GM19452 (cell line): ENCODE measurements at regions not wholly inside any gene's neighbourhood (a gene's known extent, or its start where the extent isn't known, plus 50 kb on each side); places are given as distances from the start of the nearest gene placed in this dataset.
"Not testable (repeated sequence)": the region's sequence is repeated elsewhere in the genome, so short reads cannot be mapped to it uniquely, and the experiment has no call there.

Experiments used
- ATAC-seq: cut with Tn5 transposase; IDR thresholded peaks from one replicate; pipeline ENCODE4 v1.9.1; 2021; ENCODE audit not compliant: unreplicated experiment

DNA sequence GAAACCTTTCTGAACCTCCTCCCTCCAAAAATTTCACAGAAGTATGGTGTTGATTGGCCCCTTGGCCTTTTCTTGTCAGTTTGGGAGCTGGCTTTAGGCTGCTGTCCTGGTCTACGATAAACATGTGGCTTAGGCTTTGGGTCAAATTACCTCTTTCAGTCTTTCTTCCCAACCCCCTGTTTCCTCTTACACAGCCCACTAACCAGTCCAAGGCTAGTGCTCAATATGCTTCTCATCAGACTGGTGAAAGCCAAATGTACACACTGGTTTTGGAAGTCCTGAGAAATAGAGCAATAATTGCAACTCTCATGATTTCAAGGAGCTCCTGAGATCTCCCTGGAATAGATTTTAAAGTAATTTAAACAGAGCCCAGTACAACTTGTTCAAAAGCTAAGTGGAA is 933.7 kb upstream of the GJE1 start:
- ATAC-seq: no peak

DNA sequence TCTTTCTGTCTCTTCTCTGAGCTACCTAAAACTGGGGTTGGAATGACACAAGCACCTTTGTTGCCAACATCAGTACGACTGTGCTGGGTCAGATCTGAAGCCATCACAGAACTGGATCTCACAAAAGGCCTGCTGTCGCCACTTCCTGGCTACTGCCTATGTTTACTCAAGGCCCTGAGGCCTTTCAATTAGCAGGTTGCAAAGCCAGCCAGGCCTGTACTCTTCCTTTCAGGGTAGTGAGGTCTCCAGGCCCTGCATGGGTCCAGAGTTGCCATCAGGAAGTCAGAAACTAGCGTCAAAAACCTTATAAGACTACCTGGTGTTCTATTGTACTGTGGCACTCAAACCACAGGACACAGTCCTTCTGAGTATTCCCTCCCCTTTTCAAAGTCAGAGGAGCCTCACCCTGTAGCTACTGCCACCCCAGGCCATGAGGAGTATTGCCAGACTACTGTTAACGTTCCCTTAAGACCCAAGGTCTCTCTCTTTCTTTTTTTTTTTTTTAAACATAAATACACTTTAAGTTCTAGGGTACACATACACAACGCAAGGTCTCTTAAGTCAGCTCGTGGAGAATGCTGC is 937.4 kb upstream of the GJE1 start:
- ATAC-seq: no peak

- no peak for ATAC-seq
Measured at GRCh38 chr6:141183368-141183767, 949.4 kb upstream of the GJE1 start.

- not testable (repeated sequence) for ATAC-seq
Measured at GRCh38 chr6:141175458-141175857, 957.3 kb upstream of the GJE1 start.

- ATAC-seq: no peak
Measured at GRCh38 chr6:141174932-141175331, 957.8 kb upstream of the GJE1 start.

DNA sequence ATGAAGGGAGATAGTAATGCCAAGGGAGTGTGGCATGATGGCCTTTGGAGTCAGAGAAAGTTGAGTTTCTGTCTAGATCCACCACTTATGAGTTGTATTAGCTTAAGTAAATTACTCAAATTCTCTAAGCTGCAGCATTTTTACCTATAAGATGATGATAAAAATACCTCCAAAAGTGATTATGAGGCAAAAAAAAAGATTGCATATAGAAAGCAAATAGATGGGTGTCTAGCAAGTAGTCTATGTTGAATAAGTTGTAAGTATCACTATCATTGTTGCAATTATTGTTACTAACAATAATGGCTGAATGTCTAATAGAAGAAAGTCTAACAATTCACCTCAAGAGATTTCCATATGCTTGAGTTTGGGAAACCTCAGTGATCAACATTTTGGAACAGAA is 959.2 kb upstream of the GJE1 start:
- no peak for ATAC-seq

DNA sequence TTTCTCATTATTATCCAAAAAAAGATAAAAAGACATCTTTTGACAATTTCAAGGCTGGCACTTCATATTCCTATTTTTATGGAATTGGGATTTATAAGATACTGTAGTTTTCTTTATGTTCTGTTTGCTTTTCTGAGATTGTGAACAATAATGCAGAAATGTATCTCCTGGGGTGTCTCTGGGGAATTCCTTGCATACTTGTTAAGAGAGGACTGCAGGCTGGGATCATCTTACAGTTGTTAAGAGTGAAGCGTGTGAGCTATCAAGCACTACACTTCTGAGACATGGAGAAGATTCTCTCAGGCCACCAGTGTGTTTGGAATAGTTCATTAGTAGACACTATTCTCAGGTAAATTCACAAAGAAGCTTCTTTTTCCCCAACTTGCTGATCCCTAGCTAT is 963.3 kb upstream of the GJE1 start:
- no peak for ATAC-seq

DNA sequence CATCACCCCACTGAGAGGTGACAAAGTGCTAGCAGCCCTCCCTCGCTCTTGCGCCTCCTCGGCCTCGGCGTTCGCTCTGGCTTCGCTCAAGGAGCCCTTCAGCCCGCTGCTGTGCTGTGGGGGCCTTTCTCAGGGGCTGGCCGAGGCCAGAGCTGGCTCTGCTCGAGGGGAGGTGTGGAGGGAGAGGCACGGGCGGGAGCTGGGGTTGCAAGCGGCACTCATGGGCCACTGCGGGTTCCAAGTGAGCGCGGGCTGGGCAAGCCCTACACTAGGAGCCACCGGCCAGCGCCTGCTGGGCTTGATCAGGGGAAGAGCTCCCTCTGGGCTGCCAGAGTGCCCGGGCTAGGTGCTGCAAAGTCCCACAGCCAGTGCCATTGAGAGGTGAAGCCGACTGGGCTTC is 964.8 kb upstream of the GJE1 start:
- ATAC-seq: no peak

DNA sequence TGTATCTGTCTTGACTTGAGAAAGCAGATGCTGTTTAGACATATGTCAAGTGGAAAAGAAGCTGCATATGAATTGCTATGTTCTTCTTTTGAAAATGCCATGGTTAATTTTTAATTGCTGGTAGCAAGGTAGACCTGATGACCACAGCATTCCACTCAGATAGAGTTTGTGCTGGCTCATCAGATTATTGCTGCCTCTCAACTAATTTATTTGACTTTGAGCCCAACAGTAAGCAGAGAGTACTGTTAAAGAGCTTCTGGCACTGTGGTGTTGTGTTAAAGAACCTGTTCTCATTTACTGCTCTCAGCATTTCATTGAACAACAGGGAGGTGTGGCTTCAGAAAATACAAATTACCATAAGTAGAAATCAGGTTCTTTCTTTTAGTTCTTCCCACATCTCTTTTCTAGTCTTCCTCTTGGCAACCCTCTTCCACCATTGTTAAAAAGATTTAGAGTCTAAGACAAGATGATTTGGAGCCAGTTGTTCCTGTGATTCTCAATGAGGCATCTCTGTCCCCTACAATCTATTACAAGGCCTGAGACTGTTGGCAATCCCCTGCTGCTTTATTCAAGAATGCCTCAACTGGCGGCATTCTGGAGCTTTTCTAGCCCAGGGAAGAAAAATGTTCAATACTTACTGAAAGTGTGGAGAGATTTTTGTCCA is 967.6 kb upstream of the GJE1 start:
- no peak for ATAC-seq

DNA sequence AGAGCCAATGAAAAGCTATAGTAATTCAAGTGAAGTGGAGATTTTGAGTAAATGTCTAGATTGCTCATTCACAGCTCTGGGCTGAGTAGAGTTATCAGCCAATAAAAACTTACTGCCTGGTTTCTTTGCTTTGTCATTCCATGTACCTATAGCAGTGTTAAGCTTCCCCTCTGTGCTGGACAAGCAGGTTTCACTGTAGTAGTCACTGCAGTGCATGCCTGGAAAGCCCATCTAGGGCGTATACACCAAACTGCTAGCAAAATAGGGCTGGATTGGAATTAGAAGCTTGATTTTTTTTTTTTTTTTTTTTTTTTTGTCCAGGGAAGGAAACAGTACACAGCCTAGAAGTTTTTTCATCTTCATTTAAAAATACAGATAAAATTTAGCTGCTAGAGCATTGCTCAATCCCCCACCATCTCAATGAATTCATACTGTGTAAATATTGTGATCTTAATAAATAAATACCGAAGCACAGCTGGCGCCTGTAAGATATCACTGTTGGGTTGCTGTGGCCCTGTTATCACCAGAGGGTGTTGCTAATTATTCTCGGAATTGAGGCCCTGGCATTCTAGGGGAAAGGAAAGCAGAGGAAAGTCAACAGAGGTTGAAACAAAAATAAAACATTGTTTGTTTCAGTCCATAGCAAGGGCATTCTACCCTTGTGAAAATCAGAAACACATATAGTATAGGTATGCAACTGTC is 968.5 kb upstream of the GJE1 start:
- ATAC-seq: no peak

GRCh38 chr6:141163107-141163506 is 969.6 kb upstream of the GJE1 start:
- no peak for ATAC-seq

- no peak for ATAC-seq
Measured at GRCh38 chr6:141158740-141159139, 974.0 kb upstream of the GJE1 start.

GRCh38 chr6:141153563-141153962 is 979.2 kb upstream of the GJE1 start:
- no peak for ATAC-seq

GRCh38 chr6:141152951-141153350 is 979.8 kb upstream of the GJE1 start:
- no peak for ATAC-seq

DNA sequence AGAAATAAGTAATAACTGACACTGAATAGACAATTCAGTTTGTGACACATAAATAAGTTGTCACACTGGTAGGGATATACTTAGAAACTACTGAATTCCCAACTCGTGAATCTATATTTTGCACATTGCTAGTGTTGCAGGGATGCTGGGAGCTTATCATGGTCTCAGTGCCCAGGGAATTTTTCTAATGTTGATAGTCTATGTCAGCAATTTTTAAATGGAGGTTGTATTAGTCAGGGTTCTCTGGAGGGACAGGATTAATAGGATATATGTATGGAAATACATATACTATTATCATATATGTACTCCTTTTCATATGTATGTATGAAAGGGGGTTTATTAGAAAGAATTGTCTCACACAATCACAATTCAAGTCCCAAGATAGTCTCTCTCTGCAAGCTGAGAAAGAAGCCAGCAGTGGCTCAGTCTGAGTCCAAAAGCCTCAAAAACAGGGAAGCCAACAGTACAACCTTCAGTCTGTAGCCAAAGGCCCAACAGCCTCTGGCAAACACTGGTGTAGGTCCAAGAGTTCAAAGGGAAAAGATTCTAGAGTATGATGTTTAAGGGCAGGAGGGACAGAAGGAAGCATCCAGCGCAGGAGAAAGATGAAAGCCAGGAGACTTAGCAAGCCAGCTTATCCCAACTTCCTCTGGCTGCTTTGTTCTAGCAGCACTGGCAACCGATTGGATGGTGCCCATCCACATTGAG is 980.9 kb upstream of the GJE1 start:
- ATAC-seq: no peak

GRCh38 chr6:141141870-141142269 is 990.9 kb upstream of the GJE1 start:
- no peak for ATAC-seq

GRCh38 chr6:141140905-141141304 is 991.8 kb upstream of the GJE1 start:
- no peak for ATAC-seq

DNA sequence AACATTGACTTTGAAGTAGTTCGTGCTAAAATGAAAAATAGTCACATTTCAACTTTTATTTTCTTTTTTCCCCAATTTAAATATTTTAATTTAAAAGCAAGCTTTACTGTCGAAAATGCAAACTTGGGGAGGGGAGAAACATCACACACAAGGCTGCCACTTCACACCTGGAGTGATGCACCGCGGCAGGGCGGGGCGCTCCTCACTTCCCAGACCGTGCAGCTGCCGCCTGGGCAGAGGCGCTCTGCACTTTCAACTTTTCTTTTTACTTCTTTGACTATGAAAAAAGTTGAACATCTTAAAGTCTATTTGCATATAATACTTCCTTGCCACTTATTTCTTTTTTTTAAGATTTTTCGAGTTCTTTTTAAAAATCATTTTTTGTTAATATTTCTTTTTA is 993.3 kb upstream of the GJE1 start:
- ATAC-seq: no peak

GRCh38 chr6:141134723-141135122 is 998.0 kb upstream of the GJE1 start:
- ATAC-seq: no peak

DNA sequence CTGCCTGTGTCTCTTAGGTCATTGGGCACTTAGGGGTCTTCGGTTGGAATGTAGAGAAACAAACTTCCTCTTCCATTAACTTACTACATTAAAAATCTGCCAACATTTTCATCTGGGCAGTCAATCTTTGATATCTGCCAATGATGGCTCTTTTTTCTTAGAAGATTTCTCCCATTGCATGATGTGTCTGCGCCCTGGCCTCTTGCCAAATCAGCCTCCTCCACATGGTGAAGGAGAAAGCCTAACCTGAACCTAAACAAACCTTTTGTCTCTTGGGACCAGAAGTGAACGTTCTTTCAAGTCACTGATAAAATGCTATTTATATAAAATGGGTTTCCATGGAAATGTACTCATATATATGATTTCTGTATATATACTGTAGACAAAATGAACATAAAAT is 998.9 kb upstream of the GJE1 start:
- ATAC-seq: no peak

GRCh38 chr6:141133346-141133745 is 999.4 kb upstream of the GJE1 start:
- no peak for ATAC-seq

DNA sequence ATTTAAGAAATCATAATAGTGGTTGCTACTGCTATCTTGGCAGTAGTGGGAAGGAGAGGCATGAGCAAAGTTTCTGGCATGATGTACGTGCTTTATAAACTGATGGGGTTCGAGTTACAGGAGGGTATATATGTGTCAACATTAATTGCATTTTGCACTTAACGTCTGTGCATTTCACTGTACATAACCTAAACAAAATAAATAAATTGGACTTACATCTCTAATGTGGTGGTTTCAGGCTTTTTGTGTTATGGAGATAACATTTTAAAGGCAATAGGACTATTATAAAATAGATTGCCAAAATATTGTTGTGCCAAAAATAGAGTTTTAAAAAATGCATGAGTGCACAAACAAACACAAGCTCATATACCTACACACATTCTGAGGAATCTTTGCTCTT is 1001.1 kb upstream of the GJE1 start:
- ATAC-seq: no peak
